COLO668 (cell line): ENCODE measurements at regions not wholly inside any gene's neighbourhood (a gene's known extent, or its start where the extent isn't known, plus 50 kb on each side); places are given as distances from the start of the nearest gene placed in this dataset.

Source experiments
- DNase-seq: peaks from one replicate; lab custom pipeline; 2025; ENCODE audit not compliant: unreplicated experiment; lab: John Stamatoyannopoulos, UW

DNA sequence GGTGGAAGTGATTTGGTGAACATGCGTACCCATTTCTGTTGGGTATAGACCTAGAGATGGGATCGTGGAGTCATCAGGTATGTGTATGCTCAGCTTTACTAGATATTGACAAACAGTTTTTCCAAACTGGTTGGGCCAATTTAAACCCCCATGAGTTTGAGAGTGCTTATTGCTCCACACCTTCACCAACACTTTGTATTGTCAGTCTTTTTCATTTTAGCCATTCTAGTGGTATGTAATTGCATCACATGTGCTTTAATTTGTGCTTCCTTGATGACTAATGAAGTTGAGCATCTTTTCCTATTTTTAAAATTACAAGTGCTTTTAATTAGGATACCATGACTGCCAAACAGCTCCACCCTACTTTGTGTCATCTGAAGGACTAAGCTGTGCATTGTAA is 158.9 kb upstream of the AKIRIN2 start:
- DNase-seq = no peak

DNA sequence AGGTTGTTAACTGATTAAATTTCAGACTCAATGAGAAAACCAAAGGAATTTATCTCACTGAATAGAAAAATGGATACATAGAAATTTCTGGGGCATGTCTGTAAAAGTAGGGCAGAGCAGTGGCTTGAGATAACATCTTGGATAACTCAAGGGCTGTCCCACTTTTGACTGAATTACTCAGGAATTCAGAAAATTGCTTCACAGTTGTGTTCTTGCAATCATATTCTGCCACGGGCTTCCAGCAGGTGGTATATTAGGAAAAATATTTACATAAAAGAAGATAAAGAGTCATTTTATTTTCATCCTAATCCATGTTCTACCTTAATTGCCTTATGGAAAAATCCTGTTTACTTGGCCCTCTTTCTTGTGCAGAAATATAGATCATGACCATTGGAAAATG is 156.4 kb upstream of the AKIRIN2 start:
- DNase-seq = no peak

DNA sequence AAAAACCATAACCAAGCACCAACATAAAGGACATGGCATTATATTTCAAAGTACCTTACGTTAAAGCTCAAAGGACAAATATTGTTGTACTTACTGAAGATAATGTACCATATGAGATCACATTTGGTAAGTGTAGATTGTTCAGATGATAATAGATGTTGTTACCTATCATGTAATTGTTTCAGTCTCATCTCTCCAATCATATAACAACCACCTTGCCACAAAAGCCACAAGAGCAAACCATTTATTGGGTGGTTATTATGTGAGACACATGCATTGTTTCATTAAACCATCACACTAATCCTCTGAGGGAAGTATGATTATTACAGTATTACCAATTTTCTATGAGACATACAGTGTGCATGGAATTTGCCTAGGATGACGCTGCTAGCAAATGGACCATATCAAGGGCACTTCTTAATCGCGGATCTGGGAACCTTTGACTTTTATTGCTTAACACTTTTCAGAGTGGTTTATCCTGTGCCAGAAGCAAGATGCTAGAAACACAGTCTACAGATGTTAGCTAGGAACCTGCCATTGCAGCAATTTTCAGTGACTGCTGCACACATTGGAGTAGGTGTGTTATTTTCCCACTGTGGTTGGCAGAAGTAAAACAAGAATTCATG is 149.8 kb upstream of the AKIRIN2 start:
- no peak for DNase-seq

DNA sequence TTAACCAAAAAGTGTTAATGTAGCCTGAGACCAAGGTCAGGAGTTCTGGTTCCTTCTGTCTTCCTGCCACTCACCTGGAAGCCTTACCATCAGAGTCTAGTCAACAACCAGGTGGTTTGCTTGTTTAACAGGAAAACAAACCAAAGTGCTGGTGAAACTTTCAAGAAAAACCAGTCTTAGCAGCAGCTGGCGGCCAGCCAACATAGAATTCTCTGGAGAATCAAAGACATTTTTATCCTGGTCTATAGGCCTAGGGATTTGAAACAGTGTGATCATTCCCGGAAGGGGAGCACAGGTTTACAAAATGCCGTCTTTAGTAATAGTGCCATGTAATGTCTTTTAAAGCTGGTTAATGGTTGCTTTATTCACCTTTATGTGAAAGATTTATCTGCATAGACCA is 146.6 kb upstream of the AKIRIN2 start:
- DNase-seq = no peak

DNA sequence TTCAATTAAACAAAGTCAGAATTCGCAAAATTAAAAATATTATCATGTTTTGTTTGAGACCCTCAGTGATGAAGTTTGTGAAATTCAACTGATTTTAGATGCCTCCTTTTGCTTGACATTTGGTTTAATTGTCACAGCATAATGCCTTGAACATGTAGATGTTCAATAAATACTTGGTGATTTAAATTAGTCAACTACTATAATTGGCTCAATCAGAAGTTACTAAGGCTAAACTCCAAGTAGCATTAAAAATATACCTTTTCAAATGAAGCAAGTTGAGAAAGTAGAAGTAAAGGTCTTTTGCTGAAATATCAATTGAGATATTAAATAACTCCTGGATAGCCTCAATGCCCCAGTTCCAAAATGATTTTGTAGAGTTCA is 145.8 kb upstream of the AKIRIN2 start:
- no peak for DNase-seq

DNA sequence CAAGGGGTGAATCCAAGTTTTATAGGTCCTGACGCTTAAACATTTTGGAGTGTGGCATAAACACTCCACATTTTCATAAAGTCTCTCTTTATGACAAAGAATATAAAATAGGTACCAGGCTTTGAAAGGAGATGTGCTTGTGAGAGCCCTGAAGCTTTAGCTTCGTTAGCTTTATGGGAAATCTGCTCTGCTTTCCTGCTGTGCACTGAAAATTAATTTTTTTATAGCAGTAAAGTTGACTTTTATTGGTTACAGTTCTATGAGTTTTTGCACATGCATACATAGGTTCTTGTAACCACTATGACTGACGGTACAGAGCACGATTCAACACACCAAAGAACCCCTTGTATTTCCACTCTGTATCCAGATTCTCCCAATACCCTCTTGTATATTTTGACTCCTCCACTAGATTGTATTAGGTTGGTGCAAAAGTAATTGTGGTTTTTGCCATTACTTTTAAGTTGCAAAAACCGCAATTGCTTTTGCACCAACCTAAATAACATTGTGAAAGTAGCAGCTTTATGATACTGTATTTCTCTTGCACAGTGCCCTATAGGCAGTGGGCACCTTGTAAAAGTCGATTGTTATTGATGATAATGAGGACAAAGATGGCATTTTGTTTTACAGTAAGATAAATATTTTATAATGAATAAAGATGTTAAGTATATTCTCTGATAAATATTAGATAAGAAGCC is 145.2 kb upstream of the AKIRIN2 start:
- DNase-seq = no peak

DNA sequence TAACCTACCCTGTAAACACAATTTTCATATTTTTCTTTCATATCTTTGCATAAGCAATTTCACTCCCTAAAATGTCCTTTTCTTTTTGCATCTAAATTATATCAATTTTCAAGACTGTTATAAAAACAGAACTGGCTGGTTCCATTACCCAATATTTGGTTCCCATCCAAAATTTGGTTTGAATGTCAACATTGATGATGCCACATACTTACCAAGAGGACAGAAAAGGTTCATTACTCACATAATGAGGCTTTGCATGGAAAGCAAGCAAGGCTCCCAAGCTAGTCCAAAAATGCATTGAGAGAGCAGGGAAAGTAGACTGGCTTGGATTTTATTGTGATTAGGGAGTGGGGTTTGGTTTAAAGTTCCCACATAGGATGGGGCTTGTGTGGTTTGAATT is 144.4 kb upstream of the AKIRIN2 start:
- no peak for DNase-seq

DNA sequence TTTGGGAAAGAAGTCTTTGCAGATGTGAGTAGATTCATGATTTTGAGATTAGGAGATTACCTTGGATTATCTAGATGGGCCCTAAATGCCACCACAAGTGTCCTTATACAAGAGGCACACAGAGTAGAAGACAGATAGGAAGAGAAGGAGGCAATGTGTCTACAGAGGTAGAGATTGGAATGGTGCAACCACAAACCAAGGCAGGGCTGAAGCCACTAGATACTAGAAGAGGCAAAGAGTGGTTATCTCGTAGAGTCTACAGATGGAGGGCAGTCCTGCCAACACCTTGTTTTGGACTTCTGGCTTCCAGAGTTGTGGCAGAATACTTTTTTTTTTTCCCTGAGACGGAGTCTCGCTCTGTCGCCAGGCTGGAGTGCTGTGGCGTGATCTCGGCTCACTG is 138.3 kb upstream of the AKIRIN2 start:
- no peak for DNase-seq

DNA sequence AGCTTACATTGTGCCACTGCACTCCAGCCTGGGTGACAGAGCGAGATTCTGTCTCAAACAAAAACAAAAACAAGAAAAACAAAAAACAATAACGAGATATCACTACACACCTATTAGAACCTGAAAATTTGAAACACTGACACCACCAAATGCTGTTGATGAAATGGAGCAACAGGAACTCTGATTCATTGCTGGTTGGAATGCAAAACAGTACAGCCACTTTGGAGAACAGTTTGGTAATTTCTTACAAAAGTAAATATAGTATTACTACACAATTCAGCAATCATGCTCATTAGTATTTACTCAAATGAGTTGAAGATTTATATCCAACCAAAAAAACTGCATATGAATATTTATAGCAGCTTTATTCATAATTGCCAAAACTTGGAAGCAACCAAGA is 135.8 kb upstream of the AKIRIN2 start:
- DNase-seq = no peak

DNA sequence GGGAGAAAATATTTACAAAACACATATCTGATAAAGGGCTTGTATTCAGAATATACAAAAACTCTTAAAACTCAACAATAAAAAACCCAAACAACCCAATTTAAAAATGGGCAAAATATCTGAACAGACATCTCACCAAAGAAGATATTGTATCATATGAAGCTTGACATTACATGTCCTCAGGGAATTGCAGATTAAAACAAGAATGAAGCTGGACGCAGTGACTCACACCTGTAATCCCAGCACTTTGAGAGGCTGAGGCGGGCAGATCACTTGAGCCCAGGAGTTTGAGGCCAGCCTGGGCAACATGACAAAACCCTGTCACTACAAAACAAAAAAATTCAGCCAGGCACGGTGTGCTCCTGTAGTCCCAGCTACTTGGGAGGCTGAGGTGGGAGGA is 135.4 kb upstream of the AKIRIN2 start:
- no peak for DNase-seq

DNA sequence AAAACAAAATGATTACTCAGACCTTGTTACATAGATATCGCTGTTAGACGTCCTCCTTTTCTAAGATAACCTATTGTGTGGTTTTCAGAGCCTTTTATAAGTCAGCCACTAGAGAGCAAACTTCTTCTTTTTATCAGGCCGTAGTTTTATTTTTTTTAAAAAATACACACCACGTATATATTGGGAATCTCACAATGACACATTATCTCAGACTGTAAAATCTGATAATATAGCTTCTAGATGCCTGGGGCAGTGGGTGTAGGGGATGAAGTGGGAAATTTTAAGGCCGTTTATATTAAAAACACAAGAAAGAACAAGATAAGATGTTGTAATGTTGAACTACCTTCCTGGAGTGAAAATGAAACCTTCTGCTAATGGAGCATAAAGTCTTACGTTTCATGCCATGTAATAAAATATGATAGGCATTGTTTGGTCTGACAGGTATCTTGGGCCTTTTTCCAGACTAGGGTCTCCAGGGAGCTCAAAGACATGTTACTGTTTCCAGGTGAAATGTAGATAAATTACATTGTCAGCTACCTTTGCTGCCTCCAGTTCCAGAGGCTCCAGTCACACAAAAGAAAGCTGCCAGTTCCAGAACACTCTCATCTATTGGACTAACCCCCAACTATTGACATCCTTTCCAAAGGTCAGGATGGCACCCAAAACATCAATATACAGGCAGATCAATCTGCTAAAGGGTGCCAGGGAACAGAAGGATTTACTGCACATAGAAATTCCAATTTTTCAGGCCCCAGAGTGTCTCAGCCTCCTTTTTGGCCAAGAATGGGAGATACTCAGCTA is 130.2 kb upstream of the AKIRIN2 start:
- no peak for DNase-seq

DNA sequence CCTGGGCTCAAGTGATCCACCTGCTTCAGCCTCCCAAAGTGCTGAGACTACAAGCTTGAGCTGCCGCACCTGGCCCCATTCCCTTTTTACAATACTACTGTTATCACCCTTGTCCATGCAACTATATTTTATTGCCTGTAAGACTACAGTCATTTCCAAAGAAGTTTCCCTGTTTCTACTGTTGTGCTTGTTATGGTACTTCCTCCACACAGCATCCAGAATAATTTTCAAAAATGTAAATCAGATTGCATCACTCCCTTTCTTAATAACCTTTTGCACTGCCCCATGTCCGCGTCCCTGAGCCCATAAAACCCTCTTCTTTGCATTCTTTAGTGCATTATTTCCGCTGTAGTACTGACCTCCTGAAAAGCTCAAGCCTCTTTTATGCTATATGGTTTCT is 128.9 kb upstream of the AKIRIN2 start:
- no peak for DNase-seq

DNA sequence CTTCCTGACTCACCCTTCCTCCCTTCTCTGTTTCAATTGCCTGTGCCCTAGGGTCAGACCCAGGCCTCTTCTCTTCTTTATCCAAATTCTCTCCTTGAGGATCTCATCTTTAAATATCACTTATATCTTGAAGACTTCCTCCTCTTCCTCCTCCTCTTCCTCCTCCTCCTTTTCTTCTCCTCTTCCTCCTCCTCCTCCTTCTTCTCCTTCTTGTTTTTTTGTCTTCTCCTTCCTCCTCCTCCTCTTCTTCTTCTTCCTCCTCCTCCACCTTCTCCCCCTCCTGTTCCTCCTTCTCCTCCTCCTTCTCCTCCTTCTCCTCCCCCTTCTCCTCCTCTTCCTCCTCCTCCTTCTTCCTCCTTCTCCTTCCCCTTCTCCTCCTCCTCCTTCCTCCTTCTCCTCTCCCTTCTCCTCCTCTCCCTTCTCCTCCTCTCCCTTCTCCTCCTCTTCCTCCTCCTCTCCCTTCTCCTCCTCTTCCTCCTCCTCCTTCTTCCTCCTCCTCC is 127.6 kb upstream of the AKIRIN2 start:
- DNase-seq = no peak

DNA sequence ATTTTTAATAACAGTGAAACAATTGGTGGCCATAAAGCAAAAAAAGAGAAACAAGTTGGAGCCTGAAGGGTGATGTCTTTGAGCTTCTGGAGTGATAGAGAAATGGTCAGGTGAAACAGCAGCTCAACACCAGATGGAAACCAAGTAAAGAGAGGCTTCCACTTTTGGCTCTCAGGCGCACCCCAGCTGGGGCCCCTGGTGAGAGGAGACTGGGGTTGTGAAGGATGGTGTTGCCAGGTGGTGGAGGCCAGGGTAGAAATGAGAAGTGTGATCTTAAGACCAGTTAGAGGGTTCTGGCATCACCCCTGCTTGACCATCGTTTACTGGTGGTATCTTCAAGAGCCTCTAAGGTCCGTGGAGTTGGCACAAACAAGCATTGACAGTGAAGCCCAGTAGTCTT is 126.0 kb upstream of the AKIRIN2 start:
- no peak for DNase-seq

DNA sequence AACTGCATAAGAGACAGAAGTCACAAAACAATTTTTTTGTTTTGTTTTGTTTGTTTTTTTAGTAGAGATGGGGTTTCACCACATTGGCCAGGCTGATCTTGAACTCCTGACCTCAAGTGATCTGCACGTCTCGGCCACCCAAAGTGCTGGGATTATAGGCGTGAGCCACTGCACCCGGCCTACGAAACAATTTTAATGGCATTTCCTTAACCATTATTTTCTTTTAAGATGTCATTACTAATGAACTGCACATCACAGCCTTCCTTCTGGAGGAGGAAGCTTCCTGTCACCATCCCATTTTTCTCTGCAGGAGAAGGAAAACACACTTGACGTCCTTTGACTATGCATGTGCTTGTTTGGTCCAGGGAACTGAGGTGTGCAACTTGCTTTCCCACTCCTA is 125.3 kb upstream of the AKIRIN2 start:
- no peak for DNase-seq

DNA sequence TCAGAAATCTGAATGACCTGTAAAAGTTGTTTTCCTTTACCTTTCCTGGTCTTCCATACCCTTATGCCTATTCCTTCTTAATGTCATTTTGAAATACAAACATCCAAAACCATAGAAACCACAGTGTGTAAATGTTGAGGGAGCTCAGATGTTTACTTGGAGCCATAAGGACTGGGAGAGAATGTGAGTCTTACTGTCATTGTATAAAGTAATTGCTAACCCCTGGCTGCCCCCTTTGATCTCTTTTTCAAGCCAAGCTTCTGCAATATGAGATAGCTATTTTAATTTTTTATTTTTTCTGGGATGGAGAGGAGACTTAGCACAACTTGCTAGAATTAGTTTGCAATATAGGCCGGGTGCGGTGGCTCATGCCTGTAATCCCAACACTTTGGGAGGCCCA is 124.4 kb upstream of the AKIRIN2 start:
- DNase-seq = no peak

DNA sequence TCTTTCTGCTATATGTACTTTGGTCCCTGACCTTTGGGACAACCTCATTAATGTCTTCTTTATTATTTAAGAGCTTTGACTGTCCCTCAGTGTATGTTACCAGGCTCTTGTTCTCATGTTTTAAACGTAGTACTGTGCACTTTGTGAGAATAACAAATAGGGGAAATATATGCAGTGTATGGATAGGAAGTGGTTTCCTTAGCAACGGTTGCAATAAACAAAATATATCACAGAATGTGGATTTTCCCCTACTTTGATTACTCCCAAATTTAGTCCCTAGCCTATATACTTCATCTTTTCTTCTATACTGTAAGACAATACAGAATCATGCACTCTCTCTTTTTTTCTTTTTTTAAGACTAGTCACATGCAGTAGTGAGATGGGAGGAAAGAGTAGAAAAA is 123.8 kb upstream of the AKIRIN2 start:
- DNase-seq = no peak

DNA sequence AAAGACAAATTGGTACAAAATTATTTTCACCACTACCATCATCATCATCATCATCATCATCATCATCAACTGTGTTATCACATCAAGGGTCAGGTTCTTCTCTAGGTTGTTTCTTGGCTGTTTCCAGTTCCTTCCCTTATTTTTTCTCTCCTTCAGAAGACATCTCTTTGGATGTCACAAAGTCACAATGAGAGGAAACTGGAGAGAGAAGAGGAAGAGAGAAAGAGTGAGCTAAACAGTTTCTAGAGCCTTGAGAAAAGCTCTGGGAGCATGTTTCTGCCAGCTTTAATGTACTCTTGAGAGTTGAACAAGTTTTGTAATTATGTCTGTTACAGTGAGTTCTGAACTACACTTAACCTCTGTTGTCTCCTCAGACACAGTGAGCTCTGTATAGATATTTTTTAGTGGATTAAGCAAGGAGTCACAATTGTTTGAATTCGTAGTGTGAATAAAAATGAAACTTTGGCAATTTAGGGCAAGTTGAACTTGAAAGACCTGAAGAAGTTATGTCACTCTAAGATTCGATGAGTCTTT is 123.0 kb upstream of the AKIRIN2 start:
- no peak for DNase-seq

DNA sequence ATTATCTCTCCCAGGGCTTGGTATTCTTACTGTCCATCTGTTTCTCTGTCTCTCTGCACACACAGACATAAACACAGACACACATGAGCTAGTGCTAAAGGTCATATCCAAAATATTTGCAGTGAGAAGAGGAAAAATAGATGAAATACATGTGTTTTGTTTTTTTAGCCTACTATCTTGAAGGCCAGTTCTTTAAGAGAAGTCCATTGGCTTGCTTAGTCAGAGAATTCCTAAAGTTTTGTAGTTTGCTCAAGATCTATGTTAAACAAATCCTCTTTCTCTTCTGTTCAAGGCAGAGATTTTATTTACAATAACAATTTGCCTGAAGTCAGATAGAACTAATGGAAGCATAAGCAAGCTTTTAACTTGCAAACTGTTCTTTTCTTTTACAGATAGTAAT is 120.0 kb upstream of the AKIRIN2 start:
- no peak for DNase-seq

DNA sequence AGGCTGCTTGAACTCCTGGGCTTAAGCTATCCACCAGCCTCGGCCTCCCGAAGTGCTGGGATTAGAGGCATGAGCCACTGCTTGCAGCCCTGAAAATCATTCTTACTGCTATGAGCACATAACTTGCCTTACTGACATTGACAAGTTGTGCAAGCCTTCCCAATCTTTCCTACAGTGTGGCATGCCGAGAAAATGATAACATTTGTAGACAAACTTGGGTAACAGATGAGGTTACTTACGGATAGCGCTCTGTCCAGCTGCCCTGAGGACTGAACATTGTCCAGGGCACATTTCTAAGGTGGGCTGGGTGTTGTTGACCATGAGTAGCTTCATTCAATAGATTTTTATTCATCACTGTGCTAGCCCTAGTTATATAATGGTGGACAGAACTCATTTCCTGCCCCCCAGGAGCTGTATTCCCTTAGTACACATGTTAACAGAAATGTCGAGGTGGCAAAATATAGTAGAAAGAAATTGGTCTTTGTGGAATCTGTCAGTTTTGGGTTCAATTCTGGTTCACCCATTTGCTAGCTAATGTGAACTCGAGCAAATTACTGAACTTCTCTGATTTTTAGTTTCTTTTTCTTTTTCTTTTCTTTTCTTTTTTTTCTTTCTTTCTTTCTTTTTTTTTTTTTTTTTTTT is 118.4 kb upstream of the AKIRIN2 start:
- no peak for DNase-seq

DNA sequence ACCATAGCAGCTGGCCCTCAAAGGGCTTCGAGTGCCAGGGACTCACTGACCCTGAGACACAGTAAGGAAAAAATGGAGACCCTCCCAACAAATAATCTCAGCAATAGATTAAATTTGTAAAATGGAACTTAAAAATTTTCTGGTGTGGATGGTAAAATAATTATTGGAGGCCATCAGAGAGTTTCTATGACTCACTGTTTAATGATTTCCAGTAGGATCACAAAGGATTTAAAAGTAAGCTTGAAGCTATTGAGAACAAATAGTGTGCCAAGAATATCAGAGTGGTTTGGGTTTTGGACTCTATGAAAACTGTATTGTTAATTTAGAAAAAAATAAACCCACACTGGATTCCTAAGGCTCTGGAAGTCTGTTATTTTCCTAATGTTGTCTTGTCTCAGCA is 115.2 kb upstream of the AKIRIN2 start:
- DNase-seq = no peak
